ENCODE measurements at regions not wholly inside any gene's neighbourhood (a gene's known extent, or its start where the extent isn't known, plus 50 kb on each side); places are given as distances from the start of the nearest gene placed in this dataset.
"Not testable (repeated sequence)": the region's sequence is repeated elsewhere in the genome, so short reads cannot be mapped to it uniquely, and the experiment has no call there.

GRCh38 chr21:27902904-27903303 is 936.0 kb upstream of the ADAMTS5 start:
- H3K27me3 ChIP-seq; ATAC-seq; H3K9me3 ChIP-seq; H3K4me1 ChIP-seq; H3K36me3 ChIP-seq (replicated peaks in 1 of 2; ENCODE audit: insufficient read depth in 1 of 2, low read depth in 2 of 2); H3K27ac ChIP-seq; intact Hi-C loops (cut with DNase I); H3K4me3 ChIP-seq; DNase-seq: not testable (repeated sequence)
- 68 to 82% methylated on average over 2 of the region's 2 CpGs for WGBS, 2 donors

- H3K4me3 ChIP-seq; H3K4me1 ChIP-seq; H3K27ac ChIP-seq; H3K27me3 ChIP-seq; ATAC-seq; DNase-seq; H3K9me3 ChIP-seq; intact Hi-C loops (cut with DNase I); H3K36me3 ChIP-seq (replicated peaks in 1 of 2; ENCODE audit: insufficient read depth in 1 of 2, low read depth in 2 of 2): not testable (repeated sequence)
- WGBS, 2 donors = 84 to 87% methylated on average over 2 of the region's 3 CpGs
Measured at GRCh38 chr21:27893619-27894018, 926.7 kb upstream of the ADAMTS5 start.

GRCh38 chr21:27891495-27891894 is 924.6 kb upstream of the ADAMTS5 start:
- DNase-seq, ATAC-seq: not testable (repeated sequence)

GRCh38 chr21:27887808-27888455 is 921.0 kb upstream of the ADAMTS5 start:
- 84 to 89% methylated on average over 1 of the region's 1 CpG for WGBS, 2 donors
- H3K4me3 ChIP-seq; H3K36me3 ChIP-seq (replicated peaks in 1 of 2; ENCODE audit: insufficient read depth in 1 of 2, low read depth in 2 of 2); H3K27me3 ChIP-seq; DNase-seq; H3K27ac ChIP-seq; ATAC-seq; H3K4me1 ChIP-seq; intact Hi-C loops (cut with DNase I); H3K9me3 ChIP-seq: not testable (repeated sequence)

More at GRCh38 chr21:27891495-27891894, 924.6 kb upstream of the ADAMTS5 start:
- intact Hi-C loops (cut with DNase I); H3K9me3 ChIP-seq; H3K4me1 ChIP-seq; H3K36me3 ChIP-seq (replicated peaks in 1 of 2; ENCODE audit: insufficient read depth in 1 of 2, low read depth in 2 of 2); H3K27me3 ChIP-seq; H3K27ac ChIP-seq; H3K4me3 ChIP-seq: not testable (repeated sequence)
- 49 to 62% methylated on average over 4 of the region's 4 CpGs for WGBS, 2 donors

- H3K27ac ChIP-seq = no peak overlapping the region
- H3K9me3 ChIP-seq = no peaks in the 10 kb centered on the region
Measured at GRCh38 chr21:27885296-27885711, 918.4 kb upstream of the ADAMTS5 start.

GRCh38 chr21:27881331-27881730 is 914.4 kb upstream of the ADAMTS5 start:
- H3K27me3 ChIP-seq; H3K27ac ChIP-seq; ATAC-seq; intact Hi-C loops (cut with DNase I); DNase-seq; H3K9me3 ChIP-seq; H3K4me1 ChIP-seq; H3K4me3 ChIP-seq; H3K36me3 ChIP-seq (replicated peaks in 1 of 2; ENCODE audit: insufficient read depth in 1 of 2, low read depth in 2 of 2): not testable (repeated sequence)
- WGBS, 2 donors = 70 to 78% methylated on average over 3 of the region's 3 CpGs

More at GRCh38 chr21:27885296-27885711, 918.4 kb upstream of the ADAMTS5 start:
- TF ChIP-seq POLR2A (IDR thresholded peaks at IDR 0.05) = no peak
- TF ChIP-seq CTCF (IDR thresholded peaks at IDR 0.05) = no peak
- DNase-seq (no peak), ATAC-seq (no peak)
- H3K4me1 ChIP-seq = no peaks in the 10 kb centered on the region
- 95 to 97% methylated on average over 21 to 30 of the region's 31 CpGs for WGBS, 2 donors
- no peak overlapping the region for H3K4me3 ChIP-seq
- intact Hi-C loops (cut with DNase I) = no loop called here
- no peaks in the 10 kb centered on the region for H3K27me3 ChIP-seq
- H3K36me3 ChIP-seq (replicated peaks in 1 of 2; ENCODE audit: insufficient read depth in 1 of 2, low read depth in 2 of 2) = no peaks in the 10 kb centered on the region

- intact Hi-C loops (cut with DNase I); H3K27me3 ChIP-seq; H3K9me3 ChIP-seq; DNase-seq; H3K4me3 ChIP-seq; H3K36me3 ChIP-seq (replicated peaks in 1 of 2; ENCODE audit: insufficient read depth in 1 of 2, low read depth in 2 of 2); ATAC-seq; H3K27ac ChIP-seq; H3K4me1 ChIP-seq: not testable (repeated sequence)
- 13 to 29% methylated on average over 1 to 2 of the region's 2 CpGs for WGBS, 2 donors
Measured at GRCh38 chr21:27872411-27872810, 905.5 kb upstream of the ADAMTS5 start.

GRCh38 chr21:27870755-27871154 is 903.9 kb upstream of the ADAMTS5 start:
- H3K27ac ChIP-seq; H3K36me3 ChIP-seq (replicated peaks in 1 of 2; ENCODE audit: insufficient read depth in 1 of 2, low read depth in 2 of 2); ATAC-seq; H3K4me3 ChIP-seq; H3K4me1 ChIP-seq; intact Hi-C loops (cut with DNase I); DNase-seq; H3K27me3 ChIP-seq; H3K9me3 ChIP-seq: not testable (repeated sequence)

- H3K9me3 ChIP-seq; H3K27ac ChIP-seq; DNase-seq; intact Hi-C loops (cut with DNase I); H3K4me1 ChIP-seq; H3K36me3 ChIP-seq (replicated peaks in 1 of 2; ENCODE audit: insufficient read depth in 1 of 2, low read depth in 2 of 2); H3K4me3 ChIP-seq; ATAC-seq; H3K27me3 ChIP-seq: not testable (repeated sequence)
- WGBS, 2 donors = 39 to 50% methylated on average over 3 of the region's 3 CpGs
Measured at GRCh38 chr21:27860314-27860955, 893.5 kb upstream of the ADAMTS5 start.

- H3K9me3 ChIP-seq; H3K27ac ChIP-seq; H3K4me1 ChIP-seq; DNase-seq; intact Hi-C loops (cut with DNase I); H3K36me3 ChIP-seq (replicated peaks in 1 of 2; ENCODE audit: insufficient read depth in 1 of 2, low read depth in 2 of 2); H3K27me3 ChIP-seq; H3K4me3 ChIP-seq; ATAC-seq: not testable (repeated sequence)
- WGBS, 2 donors = 87% methylated on average over 5 of the region's 5 CpGs
Measured at GRCh38 chr21:27858053-27858825, 891.4 kb upstream of the ADAMTS5 start.
